Kidney tubule cell (primary cell): ENCODE measurements at regions not wholly inside any gene's neighbourhood (a gene's known extent, or its start where the extent isn't known, plus 50 kb on each side); places are given as distances from the start of the nearest gene placed in this dataset.
A peak's percentile ranks its signal among the peaks of the same experiment; 100 is the strongest.
"Not testable (repeated sequence)": the region's sequence is repeated elsewhere in the genome, so short reads cannot be mapped to it uniquely, and the experiment has no call there.

Experiments used
- DNase-seq: peaks from one replicate; pipeline ENCODE4 v3.0.0-alpha.2; 2018; ENCODE audit warnings: low spot score

DNA sequence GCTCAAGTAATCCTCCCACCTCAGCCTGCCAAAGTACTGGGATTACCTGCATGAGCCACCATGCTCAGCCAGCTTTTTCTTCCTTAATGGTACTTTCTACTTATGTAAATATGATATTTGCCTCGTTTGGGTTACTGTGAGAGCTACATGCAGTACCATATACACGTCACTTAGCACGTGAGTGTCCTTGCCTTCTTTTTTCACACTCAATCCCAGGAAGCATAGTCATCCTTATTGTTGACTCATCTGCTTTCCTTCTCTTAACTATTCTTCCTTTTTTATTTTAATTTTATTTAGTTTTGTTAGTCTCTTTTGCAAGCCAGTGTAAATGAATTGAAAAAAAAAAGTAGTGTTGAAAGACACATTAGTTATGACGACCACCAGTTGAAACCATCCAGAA lies 205.9 kb downstream of the HIPK3 start:
- no peak for DNase-seq

DNA sequence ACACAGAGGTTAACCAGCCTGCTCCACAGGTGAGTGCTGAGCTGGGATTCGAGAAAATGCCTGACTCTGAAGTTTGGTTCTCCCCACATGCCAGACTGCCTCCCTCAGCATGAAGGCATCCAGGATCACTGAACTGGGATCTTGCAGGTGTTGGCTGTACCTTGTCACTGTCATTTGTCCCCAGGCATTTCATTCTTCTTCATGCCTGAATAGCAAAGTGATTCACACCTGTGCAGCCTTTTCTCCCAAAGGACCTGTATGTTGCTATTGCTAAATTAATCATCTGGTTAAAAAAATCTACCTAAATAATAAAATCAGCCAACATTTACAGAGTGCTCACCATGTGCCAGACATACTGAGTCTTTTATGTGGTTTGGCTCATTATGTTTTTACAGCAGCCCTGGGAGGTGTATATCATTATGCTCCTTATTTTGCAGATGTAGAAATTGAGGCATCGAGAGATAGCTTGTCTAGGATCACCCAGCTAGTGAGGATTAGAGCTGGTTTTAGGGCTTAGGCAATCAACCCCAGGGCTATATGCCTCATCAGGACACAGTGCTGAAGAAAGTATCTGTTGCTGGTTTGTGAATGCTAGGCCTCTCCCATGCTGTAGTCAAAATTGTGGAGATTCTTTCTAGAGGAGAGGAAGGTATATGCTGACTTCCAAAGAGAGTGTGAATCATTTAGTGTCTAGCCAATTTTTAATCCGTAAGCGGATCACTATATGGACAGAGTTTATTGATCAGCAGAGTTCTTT lies 204.4 kb downstream of the HIPK3 start:
- DNase-seq: peak; percentile 71

- no peak for DNase-seq
Observed at GRCh38 chr11:33457948-33458347, 200.8 kb downstream of the HIPK3 start.

DNA sequence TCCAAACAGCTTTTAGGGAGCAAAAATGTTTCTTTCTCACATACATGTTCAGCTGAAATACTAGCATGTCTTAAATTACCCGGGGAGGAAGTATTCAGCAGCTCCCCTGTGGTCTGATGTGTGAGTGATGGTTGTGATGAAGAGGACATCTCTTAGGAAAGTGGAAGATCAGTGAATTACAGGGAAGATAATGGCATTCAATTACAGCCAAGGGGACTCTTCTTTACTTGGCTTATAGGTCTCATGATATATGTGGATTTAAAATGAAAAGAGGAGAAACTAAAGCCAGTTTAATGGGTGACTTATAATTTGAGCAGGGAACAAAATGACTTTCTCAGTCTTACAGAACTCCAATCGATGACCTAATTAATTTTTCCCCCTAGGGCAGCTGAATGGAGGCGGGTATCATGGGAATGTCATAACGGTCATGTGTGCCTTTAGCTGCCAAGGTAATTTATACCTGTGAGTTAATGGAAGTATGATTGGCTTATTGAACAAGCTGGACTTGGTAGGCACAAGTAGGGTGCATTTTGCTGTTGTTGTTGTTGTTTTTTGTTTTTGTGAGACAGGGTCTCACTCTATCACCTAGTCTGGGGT lies 198.8 kb downstream of the HIPK3 start:
- DNase-seq: no peak

DNA sequence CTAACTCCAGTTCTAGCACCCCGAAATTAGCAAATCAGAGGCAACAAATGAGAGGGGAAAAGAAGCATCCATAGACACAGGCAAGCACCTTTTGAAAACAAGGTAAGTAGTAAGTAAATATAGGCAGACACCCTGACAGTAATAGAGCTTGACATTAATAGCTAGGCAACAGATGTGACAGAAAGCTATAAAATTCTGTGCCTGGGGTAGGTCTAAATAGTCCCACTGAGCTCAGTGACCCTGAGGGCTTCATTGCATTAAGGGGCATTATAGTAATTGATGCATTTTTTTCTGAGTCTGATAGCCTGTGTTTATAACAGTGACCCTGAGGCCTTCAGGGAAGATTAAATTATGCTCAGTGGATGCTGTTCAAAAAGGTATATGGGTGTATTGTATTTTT lies 197.1 kb downstream of the HIPK3 start:
- DNase-seq: no peak

GRCh38 chr11:33452836-33453624 lies 195.8 kb downstream of the HIPK3 start:
- DNase-seq: peak; percentile 73

DNA sequence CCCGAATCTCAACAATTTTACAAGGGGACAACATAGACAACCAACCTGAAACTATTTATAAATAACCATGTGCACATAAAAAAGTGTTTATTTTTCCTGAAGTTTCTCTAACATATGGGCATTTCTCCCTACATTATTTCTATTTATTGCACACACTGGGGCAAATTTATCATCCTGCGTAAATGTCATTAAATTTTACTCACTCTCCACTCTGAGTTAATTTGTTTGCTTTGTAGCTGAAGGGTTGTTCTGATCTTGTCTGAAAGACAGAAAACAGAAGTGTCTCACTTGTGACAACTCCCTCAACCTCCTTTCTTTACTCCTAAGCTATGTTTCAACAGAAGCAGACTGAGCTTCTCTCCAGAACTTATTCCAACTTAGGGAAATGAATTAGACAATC lies 194.2 kb downstream of the HIPK3 start:
- DNase-seq: no peak

DNA sequence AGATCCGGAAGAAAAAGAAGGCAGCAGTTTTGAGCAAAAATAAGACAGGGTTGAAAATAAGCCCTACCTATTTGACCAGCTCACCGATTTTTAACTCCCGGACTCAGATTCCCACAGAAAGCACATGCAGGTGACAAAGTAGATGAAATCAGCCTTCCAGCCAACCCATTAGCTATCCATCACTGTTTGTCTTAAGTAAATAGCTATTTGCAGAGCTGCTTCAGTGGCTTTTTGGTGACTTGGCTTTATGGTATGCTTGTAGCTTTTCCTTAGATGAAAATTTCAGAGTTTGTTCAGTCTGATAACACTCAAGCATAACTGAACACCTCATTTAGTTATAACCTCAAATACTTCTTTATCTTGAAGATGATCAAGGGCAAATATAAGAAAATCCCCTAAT lies 192.6 kb downstream of the HIPK3 start:
- peak; percentile 82 for DNase-seq

DNA sequence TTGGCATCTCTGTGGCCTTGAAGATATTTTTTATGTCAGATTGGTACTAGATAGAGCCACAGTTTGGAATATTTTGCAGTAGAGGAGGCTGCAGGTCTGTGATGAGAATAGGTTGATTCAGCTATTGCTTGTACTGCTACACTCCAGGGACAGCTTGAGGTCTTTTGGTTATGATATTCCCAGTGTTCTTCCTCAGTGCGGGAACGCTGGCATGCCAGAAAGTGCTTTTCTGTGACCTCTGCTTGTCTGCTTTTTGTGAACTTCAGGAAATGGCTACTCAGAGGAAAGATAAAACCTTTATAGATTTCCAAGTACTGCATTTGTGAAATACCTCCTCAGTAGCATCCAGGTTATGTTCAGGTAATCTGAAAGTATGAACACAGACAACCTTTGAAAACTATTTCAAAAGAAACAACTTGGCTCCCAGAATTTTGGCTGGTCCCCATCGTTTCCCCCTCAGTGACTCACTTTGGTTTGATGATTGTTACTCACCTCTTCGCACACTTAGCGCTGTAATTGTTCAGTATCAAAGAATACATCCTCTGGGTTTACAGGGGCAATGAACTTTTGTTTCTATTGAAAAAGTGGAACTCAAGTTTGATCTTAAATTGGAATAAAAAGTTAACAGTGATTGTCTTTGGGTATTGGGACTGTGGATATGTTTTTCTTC lies 191.4 kb downstream of the HIPK3 start:
- no peak for DNase-seq

DNA sequence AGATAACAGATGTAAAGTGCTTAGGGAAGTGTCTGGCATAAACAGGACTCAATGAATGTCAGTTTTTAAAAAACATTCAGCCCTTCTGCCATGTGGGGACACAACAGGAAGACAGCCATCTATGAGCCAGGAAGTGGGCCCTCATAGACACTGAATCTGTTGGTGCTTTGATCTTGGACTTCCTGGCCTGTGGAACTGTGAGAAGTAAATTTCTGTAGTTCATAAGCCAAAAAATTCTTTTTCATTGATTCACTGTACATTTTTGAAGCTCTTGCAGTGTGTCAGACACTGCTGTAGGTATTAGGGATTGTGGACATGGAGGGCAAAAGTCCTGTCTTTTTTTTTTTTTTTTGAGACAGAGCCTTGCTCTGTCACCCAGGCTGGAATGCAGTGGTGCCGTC lies 188.6 kb downstream of the HIPK3 start:
- peak; percentile 69 for DNase-seq

DNA sequence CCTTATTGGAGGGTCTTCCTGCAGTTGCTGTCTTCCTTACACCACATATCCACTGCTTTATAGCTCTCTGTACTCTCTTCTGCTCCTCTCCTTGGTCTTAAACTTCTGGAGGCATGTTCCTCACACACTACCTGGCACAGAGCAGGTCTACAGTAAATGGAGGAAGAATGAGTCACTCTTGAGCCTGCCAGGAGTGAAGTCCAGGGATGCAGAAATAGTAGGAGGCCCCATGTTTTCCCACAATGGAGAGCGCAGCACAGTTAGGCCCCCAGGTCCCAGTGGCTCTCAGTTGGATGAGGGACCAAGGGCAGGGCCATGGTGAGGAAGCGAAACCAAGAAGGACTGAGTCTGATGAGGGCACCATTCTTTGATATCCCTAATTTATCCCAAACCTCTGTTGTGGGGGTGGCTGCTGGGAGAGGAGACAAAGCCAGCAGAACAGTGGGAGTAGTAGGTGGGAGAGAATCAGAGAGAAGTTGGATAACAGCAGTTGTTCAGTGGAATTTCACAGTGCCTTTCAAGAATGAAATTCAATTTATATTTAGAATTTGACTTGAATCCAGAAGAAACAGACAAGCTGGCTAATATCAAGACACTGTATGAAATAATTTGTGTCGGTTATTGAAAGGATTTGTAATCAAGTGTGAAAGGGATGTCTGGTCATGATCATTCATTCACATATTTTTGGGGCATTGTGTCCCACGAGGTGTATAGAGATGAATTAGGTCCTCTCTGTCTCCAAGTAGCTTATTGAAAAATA lies 187.8 kb downstream of the HIPK3 start:
- DNase-seq: no peak

GRCh38 chr11:33443684-33444083 lies 186.5 kb downstream of the HIPK3 start:
- DNase-seq: no peak

GRCh38 chr11:33438301-33438700 lies 181.1 kb downstream of the HIPK3 start:
- no peak for DNase-seq

GRCh38 chr11:33437529-33437928 lies 180.3 kb downstream of the HIPK3 start:
- DNase-seq: no peak

- DNase-seq: no peak
Observed at GRCh38 chr11:33435216-33435615, 178.0 kb downstream of the HIPK3 start.

GRCh38 chr11:33434294-33434693 lies 177.1 kb downstream of the HIPK3 start:
- no peak for DNase-seq

DNA sequence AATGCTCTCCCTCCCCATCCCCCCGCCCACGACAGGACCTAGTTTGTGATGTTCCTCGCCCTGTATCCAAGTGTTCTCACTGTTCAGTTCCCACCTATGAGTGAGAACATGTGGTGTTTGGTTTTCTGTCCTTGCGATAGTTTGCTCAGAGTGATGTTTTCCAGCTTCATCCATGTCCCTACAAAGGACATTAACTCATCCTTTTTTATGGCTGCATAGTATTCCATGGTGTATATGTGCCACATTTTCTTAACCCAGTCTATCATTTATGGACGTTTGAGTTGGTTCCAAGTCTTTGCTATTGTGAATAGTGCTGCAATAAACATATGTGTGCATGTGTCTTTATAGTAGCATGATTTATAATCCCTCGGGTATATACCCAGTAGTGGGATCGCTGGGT lies 171.3 kb downstream of the HIPK3 start:
- not testable (repeated sequence) for DNase-seq

DNA sequence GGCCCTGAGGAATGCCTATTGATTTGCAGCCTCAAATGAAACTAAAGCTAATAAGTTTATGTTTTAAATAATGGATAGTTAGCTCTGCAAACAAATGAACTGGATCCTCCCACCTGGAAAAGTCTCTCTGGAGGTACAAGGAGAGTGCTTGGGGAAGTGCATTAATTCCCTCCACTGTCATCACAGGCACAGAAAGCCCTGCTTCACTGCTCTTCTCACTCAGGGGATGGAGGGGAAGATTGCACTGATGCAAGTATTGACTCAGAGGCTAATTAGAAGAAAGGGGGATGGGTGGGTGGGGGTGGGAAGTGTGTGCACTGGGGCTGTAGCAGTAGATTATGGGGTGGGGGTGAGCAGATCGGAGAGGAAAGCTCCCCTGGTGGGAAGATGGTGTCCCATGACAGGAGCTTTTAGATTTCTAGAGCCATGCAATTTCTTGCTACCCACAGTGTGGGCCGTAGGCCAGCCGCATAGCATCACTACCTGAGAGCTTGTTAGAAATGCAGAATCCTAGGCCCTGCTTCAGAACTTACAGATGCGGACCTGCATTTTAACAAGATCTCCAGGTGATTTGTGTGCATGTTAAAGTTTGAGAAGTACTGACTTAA lies 163.9 kb downstream of the HIPK3 start:
- DNase-seq: no peak

GRCh38 chr11:33419924-33420323 lies 162.7 kb downstream of the HIPK3 start:
- DNase-seq: no peak

DNA sequence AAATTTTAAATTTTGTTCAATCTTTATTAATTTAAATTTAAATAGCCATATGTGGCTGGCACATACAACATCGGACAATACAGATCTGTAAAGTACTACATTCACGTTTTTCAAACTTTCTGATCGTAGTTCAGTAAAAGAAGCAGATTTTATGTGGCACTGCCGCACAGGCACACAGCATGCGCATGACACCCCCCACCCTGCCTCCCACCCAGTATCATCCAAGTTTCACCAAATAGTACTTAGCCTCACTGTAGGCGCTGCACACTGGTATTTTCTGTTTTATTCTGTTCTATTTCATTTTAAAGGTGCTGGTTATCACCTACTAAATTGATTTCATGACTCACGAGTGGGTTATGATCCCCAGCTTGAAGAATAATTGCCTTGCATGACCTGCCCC lies 159.9 kb downstream of the HIPK3 start:
- no peak for DNase-seq

DNA sequence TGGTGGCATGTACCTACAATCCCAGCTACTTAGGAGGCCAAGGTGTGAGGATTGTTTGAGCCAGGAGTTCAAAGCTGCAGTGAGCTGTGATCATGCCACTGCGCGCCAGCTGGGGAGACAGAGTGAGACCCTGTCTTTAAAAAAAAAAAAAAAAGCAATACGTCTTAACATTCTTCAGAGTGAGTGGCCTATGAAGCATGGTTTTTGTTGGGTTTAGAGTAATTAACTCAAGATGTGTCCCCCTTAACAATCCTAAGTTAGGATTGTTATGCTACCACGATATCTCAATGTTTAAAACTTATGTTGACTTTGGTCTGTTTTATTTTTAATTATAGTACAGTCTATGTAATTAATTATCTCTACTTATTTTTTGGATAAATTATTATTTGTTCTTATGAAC lies 156.1 kb downstream of the HIPK3 start:
- DNase-seq: no peak
